Activated CD4-positive, alpha-beta memory T cell treated with anti-CD3 and anti-CD28 coated beads, Interleukin-2, amount 10 ng/mL, durations not matched to agents 7 days and 5 days (primary cell): ENCODE measurements at regions not wholly inside any gene's neighbourhood (a gene's known extent, or its start where the extent isn't known, plus 50 kb on each side); places are given as distances from the start of the nearest gene placed in this dataset.

Source experiments
- CTCF ChIA-PET: fragments of 350-600 bp; sonication (Branson Sonifier 250); formaldehyde crosslinking; loops from one replicate; lab custom pipeline; 2021; ENCODE audit warnings: antibody characterized with exemption, inconsistent platforms; lab: Charles Lee
- POLR2A ChIA-PET: fragments of 350-600 bp; sonication (Branson Sonifier 250); formaldehyde crosslinking; loops from one replicate; lab custom pipeline; 2021; ENCODE audit warnings: antibody characterized with exemption; lab: Charles Lee
- DNase-seq: peaks from one replicate; pipeline ENCODE4 v3.0.0-alpha.2; 2020
- H3K27ac Mint-ChIP-seq: one replicate; pipeline ENCODE4 v1.8.0; 2021; ENCODE audit warnings: mild to moderate bottlenecking, mixed read lengths
- H3K27me3 Mint-ChIP-seq: one replicate; pipeline ENCODE4 v1.8.0; 2021; ENCODE audit warnings: mixed read lengths
- H3K36me3 Mint-ChIP-seq: one replicate; pipeline ENCODE4 v1.8.0; 2021; ENCODE audit warnings: low read depth, mixed read lengths
- H3K4me1 Mint-ChIP-seq: one replicate; pipeline ENCODE4 v1.8.0; 2021; ENCODE audit warnings: mixed read lengths
- H3K4me3 Mint-ChIP-seq: one replicate; pipeline ENCODE4 v1.8.0; 2021; ENCODE audit warnings: mild to moderate bottlenecking, mixed read lengths
- H3K9me3 Mint-ChIP-seq: one replicate; pipeline ENCODE4 v1.8.0; 2021; ENCODE audit warnings: mixed read lengths

DNA sequence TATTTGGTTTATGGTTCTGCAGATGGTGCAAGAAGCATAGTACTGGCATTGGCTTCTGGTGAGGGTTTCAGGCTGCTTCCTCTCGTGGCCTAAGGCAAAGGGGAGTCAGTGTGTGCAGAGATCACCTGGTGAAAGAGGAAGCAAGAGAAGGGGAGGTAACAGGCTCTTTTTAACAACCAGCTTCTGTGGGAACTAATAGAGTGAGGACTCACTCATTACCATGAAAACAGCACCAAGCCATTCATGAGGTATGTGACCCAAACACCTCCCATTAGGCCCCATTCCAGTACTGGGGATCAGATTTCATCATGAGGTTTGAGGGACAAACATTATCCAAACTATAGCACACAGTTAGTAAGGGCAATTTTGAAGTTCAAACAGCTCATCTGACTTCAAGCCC is 263.5 kb downstream of the TMEM38B start:
- Mint-ChIP-seq H3K36me3 (no peaks in the 10 kb centered on the region), H3K27ac (no peak overlapping the region), H3K27me3 (no peaks in the 10 kb centered on the region), H3K9me3 (no peaks in the 10 kb centered on the region), H3K4me3 (no peak overlapping the region), H3K4me1 (no peaks in the 10 kb centered on the region)
- no peak for DNase-seq
- ChIA-PET CTCF (no interaction called here), POLR2A (no interaction called here)

DNA sequence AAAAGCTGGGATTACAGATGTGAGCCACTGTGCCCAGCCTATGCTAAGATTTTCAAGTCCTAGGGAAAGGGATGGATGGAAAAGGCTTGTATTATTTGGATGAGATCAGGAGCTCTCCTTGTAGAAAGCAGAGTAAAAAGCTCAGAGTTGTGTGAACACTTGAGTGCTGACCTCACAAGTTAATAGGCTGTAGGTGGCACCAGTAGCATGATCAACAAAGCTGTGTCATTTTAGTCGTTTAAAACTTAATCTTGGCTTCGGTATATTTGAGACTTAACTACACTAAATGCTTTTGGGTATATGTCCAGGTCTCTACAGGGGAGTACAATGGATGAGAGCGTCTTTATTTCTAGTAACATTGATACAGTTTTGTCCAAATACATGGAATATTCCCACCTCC is 264.2 kb downstream of the TMEM38B start:
- Mint-ChIP-seq H3K9me3 (no peaks in the 10 kb centered on the region), H3K36me3 (no peaks in the 10 kb centered on the region), H3K4me1 (no peaks in the 10 kb centered on the region), H3K27ac (no peak overlapping the region), H3K4me3 (no peak overlapping the region), H3K27me3 (no peaks in the 10 kb centered on the region)
- ChIA-PET CTCF (no interaction called here), POLR2A (no interaction called here)
- no peak for DNase-seq

DNA sequence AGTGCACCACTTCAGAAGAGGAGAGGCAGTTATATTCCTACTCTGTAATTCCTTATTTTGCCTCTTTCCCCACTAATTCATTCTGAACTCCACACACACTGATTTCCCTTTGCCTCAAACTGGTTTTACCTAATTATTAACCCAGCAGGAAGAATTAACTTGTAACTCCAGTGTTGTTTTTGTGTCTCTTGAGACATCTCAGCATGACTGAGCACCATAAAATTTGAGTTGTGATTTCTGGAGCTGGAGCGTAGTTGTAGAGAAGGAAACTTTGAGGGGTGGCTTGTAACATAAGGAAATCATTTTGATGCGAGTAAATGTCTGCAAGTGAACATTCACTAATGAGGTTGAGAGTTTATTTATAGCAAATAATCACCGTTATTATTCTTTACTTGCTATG is 265.2 kb downstream of the TMEM38B start:
- Mint-ChIP-seq H3K4me1 (no peaks in the 10 kb centered on the region), H3K27ac (no peak overlapping the region), H3K27me3 (no peaks in the 10 kb centered on the region), H3K4me3 (no peak overlapping the region), H3K9me3 (no peaks in the 10 kb centered on the region), H3K36me3 (no peaks in the 10 kb centered on the region)
- CTCF ChIA-PET: no interaction called here
- POLR2A ChIA-PET: no interaction called here
- no peak for DNase-seq

DNA sequence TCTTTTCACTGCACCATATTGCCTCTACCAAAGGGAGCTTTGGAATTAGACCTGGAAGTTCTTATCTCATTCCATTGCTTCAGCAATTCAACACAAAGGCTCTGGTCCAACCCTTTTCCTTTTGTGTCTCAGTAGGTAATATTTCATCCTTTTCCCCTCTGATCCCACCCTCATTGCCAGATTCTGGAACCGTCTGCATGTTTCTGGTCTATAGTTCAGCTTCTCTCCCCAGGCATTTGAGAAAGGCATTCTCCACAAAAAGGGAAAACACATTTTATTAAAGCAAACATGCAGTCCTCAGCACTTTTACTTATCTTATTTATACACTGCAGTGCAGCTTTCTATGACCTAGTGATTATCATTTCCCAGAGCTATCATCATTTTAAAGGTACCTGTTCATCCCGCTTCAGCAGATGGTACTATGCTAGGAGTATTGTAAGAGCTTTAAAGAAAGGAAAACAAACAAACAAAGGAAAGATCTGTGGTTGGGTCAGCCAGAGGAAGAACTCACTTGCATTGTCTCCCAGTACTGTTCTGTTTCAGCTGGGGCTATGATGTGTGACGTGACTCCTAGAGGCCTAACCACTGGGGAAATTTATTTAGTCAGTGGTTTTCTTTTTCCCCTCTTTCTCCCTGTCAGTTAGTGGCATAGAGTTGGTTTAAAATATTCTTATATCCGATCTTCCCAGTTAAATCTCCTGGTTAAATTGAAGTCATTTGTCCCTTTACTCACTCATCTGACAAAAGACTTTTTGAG is 269.2 kb downstream of the TMEM38B start:
- ChIA-PET POLR2A (no interaction called here), CTCF (no interaction called here)
- Mint-ChIP-seq H3K4me1 (no peaks in the 10 kb centered on the region), H3K27ac (no peak overlapping the region), H3K4me3 (no peak overlapping the region), H3K9me3 (no peaks in the 10 kb centered on the region), H3K27me3 (no peaks in the 10 kb centered on the region), H3K36me3 (no peaks in the 10 kb centered on the region)
- no peak for DNase-seq

DNA sequence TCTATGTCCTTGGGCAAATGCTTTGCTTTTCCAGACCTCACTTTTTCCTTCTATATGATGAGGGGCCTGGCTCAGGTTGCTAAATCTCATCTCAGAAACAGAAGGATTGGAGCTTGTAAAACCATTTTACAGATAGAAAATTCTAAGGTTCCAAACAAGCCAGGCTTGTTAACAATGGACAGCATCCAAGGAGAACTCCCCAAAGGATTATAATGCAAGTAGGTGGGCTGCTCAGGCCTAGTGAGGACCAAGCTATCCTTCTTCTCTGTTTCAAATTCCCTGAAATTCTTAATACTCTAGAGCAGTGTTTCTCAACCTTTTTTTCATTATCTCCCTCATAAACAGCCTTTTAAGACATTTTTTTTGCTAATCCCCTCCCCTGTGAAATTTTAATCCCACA is 269.8 kb downstream of the TMEM38B start:
- H3K36me3 Mint-ChIP-seq: no peaks in the 10 kb centered on the region
- ChIA-PET POLR2A (no interaction called here), CTCF (no interaction called here)
- no peaks in the 10 kb centered on the region for H3K9me3 Mint-ChIP-seq
- no peak overlapping the region for H3K4me3 Mint-ChIP-seq
- H3K4me1 Mint-ChIP-seq: no peaks in the 10 kb centered on the region
- H3K27me3 Mint-ChIP-seq: no peaks in the 10 kb centered on the region
- no peak overlapping the region for H3K27ac Mint-ChIP-seq
- DNase-seq: no peak

DNA sequence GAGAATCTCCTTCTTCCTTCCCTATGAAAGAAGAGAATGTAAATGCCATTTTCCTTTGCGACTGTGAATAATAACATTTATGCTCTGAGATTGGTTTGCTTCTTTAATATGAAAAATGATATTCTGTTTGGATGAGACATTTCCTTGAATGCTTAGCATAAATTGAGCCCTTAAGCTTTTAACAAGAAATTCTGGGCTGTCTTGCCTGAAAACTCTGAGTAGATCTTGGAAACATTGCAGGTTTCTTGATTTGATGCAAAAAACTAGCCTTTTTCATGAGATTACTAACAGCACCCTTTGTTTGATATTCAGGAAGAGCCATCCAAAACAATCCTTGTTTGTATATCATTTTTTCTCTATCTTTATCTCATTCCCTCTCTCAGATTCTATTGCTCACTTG is 272.5 kb downstream of the TMEM38B start:
- DNase-seq: no peak
- no peaks in the 10 kb centered on the region for H3K9me3 Mint-ChIP-seq
- POLR2A ChIA-PET: no interaction called here
- CTCF ChIA-PET: no interaction called here
- H3K4me3 Mint-ChIP-seq: no peak overlapping the region
- H3K27me3 Mint-ChIP-seq: no peaks in the 10 kb centered on the region
- H3K27ac Mint-ChIP-seq: no peak overlapping the region
- no peaks in the 10 kb centered on the region for H3K4me1 Mint-ChIP-seq
- no peaks in the 10 kb centered on the region for H3K36me3 Mint-ChIP-seq

DNA sequence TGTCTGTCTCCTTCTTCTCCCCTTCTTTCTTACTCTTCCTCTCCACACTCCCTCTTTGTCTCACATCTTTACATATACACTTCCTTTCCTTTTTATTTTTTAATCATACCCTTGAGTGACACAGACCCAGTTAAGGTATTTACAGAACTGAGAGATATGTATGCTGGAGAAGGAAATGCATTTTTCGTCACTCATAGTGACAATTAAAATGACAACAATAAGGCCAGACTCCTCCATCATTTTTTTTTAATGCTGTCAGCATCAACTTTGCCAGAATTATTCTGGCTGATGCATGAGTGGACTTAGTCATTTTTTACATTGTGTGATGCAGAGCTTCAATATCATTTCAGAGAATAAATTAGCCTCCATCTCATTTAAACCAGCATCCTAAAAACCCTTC is 272.9 kb downstream of the TMEM38B start:
- Mint-ChIP-seq H3K4me3 (no peak overlapping the region), H3K36me3 (no peaks in the 10 kb centered on the region), H3K9me3 (no peaks in the 10 kb centered on the region), H3K4me1 (no peaks in the 10 kb centered on the region), H3K27me3 (no peaks in the 10 kb centered on the region), H3K27ac (no peak overlapping the region)
- CTCF ChIA-PET: no interaction called here
- no peak for DNase-seq
- POLR2A ChIA-PET: no interaction called here

DNA sequence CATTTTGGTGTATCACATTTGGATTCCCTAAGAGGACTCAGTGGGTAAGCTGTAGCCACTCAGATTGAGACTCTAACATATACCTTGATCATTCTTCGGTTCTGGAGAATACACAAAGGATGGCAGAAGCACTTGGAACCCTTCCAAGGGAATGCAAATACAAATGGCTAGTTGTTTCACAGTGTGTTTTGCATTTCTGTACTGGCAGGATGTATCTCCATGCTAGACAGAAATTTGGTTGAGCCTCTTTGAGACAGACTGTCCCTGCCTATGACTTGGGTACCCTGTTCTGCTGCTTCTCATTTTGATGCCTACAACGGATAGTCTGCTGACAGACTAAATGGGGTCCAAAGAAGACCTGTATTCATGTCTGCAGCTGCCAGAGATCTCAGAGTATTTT is 273.5 kb downstream of the TMEM38B start:
- Mint-ChIP-seq H3K27me3 (no peaks in the 10 kb centered on the region), H3K4me1 (no peaks in the 10 kb centered on the region), H3K27ac (no peak overlapping the region), H3K36me3 (no peaks in the 10 kb centered on the region), H3K9me3 (no peaks in the 10 kb centered on the region), H3K4me3 (no peak overlapping the region)
- POLR2A ChIA-PET: no interaction called here
- DNase-seq: no peak
- CTCF ChIA-PET: no interaction called here

DNA sequence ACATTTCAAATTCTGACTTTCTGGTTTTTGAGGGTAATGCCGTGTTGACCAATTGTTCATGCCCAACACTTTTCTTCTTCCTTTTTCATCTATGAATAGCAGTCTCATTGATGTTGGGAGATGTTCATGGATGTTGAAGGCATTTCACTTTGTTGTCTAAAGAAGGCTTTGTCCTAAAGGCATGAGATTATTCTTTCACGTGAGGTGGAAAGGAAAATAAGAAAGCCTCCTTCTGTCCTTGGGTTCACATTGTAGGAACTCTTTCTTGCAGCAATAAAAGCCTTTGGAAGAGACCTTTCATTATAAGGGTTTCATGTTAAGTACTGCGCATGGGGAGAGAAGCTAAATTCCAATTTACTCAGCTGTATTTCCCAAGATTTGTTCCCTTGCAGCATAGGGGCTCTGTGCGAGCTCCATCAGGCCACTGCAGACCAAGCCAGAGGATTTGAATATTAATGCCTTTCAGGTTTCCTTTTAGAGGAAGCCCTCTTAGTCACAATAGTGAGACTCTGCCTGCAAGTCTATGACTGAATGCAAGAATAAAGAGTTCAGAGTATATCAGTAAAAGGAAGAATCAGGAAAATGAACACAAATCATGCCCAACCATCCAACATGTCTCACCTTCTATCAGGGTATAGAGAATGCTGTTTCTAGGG is 274.6 kb downstream of the TMEM38B start:
- POLR2A ChIA-PET: no interaction called here
- H3K27me3 Mint-ChIP-seq: no peaks in the 10 kb centered on the region
- no peaks in the 10 kb centered on the region for H3K4me1 Mint-ChIP-seq

DNA sequence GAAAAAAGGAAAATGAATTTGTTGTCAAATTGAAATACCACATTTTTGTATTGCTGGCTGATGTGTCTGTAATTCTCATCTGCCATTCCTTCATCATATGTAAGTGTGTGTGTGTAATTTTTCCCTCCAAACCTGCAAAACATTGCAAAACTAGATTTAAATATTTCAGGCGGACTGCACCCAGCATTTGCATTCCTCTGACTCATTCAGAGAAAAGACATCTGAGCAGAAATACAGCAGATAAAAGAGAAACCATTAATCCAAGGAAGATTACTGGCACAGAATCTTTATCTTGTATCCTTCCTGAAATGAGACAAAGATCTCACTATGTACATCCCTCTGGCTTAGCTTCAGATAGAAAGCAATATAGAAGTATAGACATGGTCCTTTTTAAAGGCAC is 275.3 kb downstream of the TMEM38B start:
- Mint-ChIP-seq H3K4me1 (no peaks in the 10 kb centered on the region), H3K27ac (no peak overlapping the region), H3K36me3 (no peaks in the 10 kb centered on the region), H3K27me3 (no peaks in the 10 kb centered on the region), H3K4me3 (no peak overlapping the region), H3K9me3 (no peaks in the 10 kb centered on the region)
- ChIA-PET CTCF (no interaction called here), POLR2A (no interaction called here)
- no peak for DNase-seq

More for the DNA sequence above, 274.6 kb downstream of the TMEM38B start:
- Mint-ChIP-seq H3K27ac (no peak overlapping the region), H3K36me3 (no peaks in the 10 kb centered on the region), H3K4me3 (no peak overlapping the region), H3K9me3 (no peaks in the 10 kb centered on the region)
- no peak for DNase-seq
- CTCF ChIA-PET: no interaction called here

DNA sequence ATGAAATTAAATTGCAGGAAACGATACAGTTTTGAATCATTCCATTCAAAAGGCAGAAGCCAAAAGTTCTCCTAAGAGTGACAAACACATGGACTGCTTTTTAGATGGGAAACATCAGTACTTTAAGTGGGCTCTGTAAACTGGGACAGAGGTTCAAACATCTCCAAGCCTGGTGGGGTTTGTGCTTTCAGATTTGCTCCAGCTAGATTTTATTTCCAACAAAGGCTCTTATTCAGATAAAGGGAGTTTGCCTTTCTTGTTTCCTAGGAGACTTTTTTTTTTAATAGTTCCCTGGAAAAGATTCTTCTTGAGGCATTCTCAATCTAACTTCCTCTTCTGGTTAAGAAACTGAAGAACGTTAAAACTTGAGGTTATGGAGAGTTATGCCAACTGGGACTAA is 277.6 kb downstream of the TMEM38B start:
- CTCF ChIA-PET: no interaction called here
- no peak for DNase-seq
- Mint-ChIP-seq H3K9me3 (no peaks in the 10 kb centered on the region), H3K4me3 (no peak overlapping the region), H3K4me1 (no peaks in the 10 kb centered on the region), H3K27ac (no peak overlapping the region), H3K36me3 (no peaks in the 10 kb centered on the region), H3K27me3 (no peaks in the 10 kb centered on the region)
- POLR2A ChIA-PET: no interaction called here

DNA sequence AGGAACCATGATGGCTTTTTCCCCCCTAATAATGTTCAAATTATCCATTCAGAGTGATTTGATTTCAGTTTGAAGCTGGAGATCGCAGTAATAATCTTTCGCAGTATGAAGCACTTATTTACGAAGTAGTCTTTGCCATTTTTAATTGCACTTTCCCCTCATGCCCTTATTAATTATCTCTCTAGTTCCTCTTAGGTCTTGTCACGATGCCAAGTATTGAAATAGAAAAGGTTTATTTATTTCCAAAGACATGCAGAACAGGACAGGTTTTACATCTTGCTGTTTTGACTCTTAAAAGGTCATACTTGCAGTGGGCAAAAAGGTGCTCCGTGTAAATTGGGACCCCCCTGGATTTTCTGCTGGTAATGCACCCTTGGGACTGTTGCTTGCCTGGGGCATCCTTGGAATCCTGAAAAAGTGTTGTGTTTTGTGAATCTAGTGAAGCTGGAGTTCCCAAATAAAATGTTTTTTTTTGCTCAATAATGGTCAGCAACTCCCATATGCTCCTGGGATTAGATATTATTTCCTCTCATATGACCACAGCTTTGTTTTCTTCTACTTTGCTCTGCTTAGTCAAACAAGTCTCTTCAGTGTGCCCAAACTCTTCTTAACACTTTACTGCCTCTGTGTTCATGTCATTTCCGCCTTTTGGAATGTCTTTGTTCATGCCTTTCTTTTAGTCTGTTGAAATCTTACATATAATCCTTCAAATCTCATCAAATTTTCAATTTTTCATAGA is 278.3 kb downstream of the TMEM38B start:
- H3K4me3 Mint-ChIP-seq: no peak overlapping the region
- no peaks in the 10 kb centered on the region for H3K36me3 Mint-ChIP-seq
- H3K27me3 Mint-ChIP-seq: no peaks in the 10 kb centered on the region
- ChIA-PET CTCF (no interaction called here), POLR2A (no interaction called here)
- H3K9me3 Mint-ChIP-seq: no peaks in the 10 kb centered on the region
- H3K27ac Mint-ChIP-seq: no peak overlapping the region
- no peak for DNase-seq
- H3K4me1 Mint-ChIP-seq: no peaks in the 10 kb centered on the region

DNA sequence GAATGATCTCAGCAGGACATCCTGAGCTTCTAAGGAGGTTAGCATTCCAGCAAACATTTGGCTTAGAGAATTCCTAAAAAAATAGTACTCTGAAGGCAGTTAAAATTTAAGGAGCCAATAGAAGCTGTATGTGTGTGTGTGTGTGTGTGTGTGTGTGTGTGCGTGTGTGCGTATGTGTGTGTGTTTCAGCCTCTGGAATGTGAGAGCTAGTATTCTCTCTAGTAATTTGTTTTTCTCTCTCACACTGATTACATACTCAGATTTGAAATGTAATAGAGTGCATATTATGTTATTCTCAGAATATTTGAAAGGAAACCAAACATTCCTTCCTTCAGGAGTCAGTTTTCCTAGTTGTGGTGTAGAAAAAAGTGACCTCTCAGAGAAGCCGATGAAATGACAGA is 279.6 kb downstream of the TMEM38B start:
- Mint-ChIP-seq H3K27ac (no peak overlapping the region), H3K9me3 (no peaks in the 10 kb centered on the region), H3K27me3 (no peaks in the 10 kb centered on the region), H3K4me3 (no peak overlapping the region), H3K4me1 (no peaks in the 10 kb centered on the region), H3K36me3 (no peaks in the 10 kb centered on the region)
- CTCF ChIA-PET: no interaction called here
- POLR2A ChIA-PET: no interaction called here
- DNase-seq: no peak
